H1 (cell line): ENCODE measurements at regions not wholly inside any gene's neighbourhood (a gene's known extent, or its start where the extent isn't known, plus 50 kb on each side); places are given as distances from the start of the nearest gene placed in this dataset.

ENCODE experiments used
- CBX5 ChIP-seq: fragments of 300-800, 300-1000 bp; sonication (generic); IDR thresholded peaks from 2 replicates; pipeline ENCODE4 v1.7.1; 2016; ENCODE audit warnings: antibody characterized with exemption, low read length, low read depth
- SAP30 ChIP-seq: fragments of 300-600 bp; sonication (generic); IDR thresholded peaks from 2 replicates; pipeline ENCODE4 v1.7.1; 2012; ENCODE audit warnings: low read length, moderate library complexity, mild to moderate bottlenecking, inconsistent platforms; ENCODE audit not compliant: insufficient read depth, insufficient replicate concordance

DNA sequence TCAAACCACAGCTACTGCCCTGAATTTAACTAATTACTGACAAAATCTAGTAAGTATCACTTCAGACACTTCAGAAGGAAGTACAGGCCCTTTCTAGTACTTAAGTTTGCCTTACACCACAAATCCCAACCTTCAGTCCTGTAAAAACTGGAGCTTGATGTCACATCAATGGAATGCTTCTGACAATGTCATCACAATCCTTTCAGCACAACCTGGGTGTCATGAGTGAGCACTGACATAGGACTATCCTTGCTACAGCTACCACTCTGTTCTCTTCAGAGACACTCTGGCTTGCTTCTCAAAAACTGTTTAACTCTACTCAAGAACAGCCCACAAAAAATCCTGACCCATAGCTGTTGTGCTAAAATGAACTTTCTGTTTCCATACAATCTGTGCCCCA, 108.2 kb downstream of the RRM1 start (continued):
- TF ChIP-seq CBX5 (no peak), SAP30 (no peak)
